ENCODE measurements at regions not wholly inside any gene's neighbourhood (a gene's known extent, or its start where the extent isn't known, plus 50 kb on each side); places are given as distances from the start of the nearest gene placed in this dataset.

GRCh38 chr12:114789821-114790220, 105.8 kb upstream of the TBX3 start:
- Mint-ChIP-seq H3K9me3 (peaks cover 0 to 4% (median 2%) of the 10 kb centered on the region in 5 donors), H3K27me3 (no peaks in the 10 kb centered on the region), H3K4me3 (no peak overlapping the region), H3K4me1 (no peaks in the 10 kb centered on the region), H3K27ac (no peak overlapping the region), H3K36me3 (no peaks in the 10 kb centered on the region)
- no peaks in the 10 kb centered on the region for H3K4me1 ChIP-seq (ENCODE audit: insufficient read depth, low read length)
- DNase-seq, result no peak
- no peak overlapping the region for H3K4me3 ChIP-seq (ENCODE audit: low read length)
- CTCF ChIA-PET, result no interaction called here
- H3K27me3 ChIP-seq (ENCODE audit: insufficient read depth, low read length, poor library complexity, severe bottlenecking), result no peaks in the 10 kb centered on the region
- POLR2A ChIA-PET, result no interaction called here
- H3K36me3 ChIP-seq (ENCODE audit: insufficient read depth, low read length), result no peaks in the 10 kb centered on the region
- no peaks in the 10 kb centered on the region for H3K9me3 ChIP-seq (ENCODE audit: low read length)
- H3K27ac ChIP-seq (ENCODE audit: low read depth, low read length), result no peak overlapping the region

DNA sequence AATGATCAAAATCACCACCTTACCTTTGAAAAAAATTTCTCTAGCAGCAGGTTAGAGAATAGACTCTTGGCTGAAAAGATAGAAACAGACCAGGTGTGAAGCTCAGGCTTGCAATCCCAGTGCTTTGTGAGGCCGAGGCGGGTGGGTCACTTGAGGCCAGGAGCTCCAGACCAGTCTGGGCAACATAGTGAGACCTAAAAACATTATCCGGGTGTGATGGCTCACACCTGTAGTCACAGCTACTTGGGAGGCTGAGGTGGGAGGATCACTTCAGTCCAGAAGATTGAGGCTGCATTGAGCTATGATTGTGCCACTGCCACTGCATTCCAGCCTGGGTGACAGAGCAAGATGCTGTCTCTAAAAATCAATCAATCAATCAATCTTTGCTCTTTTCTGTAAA, 105.3 kb upstream of the TBX3 start:
- ChIA-PET CTCF (no interaction called here), POLR2A (no interaction called here)
- Mint-ChIP-seq H3K36me3 (no peaks in the 10 kb centered on the region), H3K27ac (no peak overlapping the region), H3K27me3 (no peaks in the 10 kb centered on the region), H3K9me3 (peaks cover 0 to 7% (median 2%) of the 10 kb centered on the region in 5 donors), H3K4me3 (no peak overlapping the region), H3K4me1 (no peaks in the 10 kb centered on the region)
- no peak for DNase-seq
- Histone ChIP-seq H3K9me3 (ENCODE audit: low read length) (no peaks in the 10 kb centered on the region), H3K4me1 (ENCODE audit: insufficient read depth, low read length) (no peaks in the 10 kb centered on the region), H3K27me3 (ENCODE audit: insufficient read depth, low read length, poor library complexity, severe bottlenecking) (no peaks in the 10 kb centered on the region), H3K36me3 (ENCODE audit: insufficient read depth, low read length) (no peaks in the 10 kb centered on the region), H3K4me3 (ENCODE audit: low read length) (no peak overlapping the region), H3K27ac (ENCODE audit: low read depth, low read length) (no peak overlapping the region)

DNA sequence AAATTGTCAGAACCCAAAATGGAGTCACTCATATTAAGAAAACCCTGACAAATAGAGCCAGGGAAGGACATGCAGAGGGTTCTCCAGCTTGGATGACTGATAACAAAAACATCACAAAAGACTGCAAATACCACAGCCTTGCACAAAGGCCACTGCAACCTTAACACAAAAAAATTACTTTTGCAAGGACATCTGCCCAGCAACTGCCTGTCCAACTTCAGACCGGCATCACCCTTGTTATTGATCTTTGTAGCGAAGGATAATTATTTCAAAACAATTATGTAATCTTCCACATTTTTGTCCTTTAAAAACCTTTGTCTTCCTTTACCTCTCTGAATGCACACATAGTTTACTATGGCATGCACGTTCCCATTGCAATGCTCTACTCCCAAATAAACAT, 100.6 kb upstream of the TBX3 start:
- no peaks in the 10 kb centered on the region for H3K27me3 ChIP-seq (ENCODE audit: insufficient read depth, low read length, poor library complexity, severe bottlenecking)
- H3K27me3 Mint-ChIP-seq, result no peaks in the 10 kb centered on the region
- no peaks in the 10 kb centered on the region for H3K9me3 ChIP-seq (ENCODE audit: low read length)
- H3K36me3 ChIP-seq (ENCODE audit: insufficient read depth, low read length), result no peaks in the 10 kb centered on the region
- H3K9me3 Mint-ChIP-seq, result peaks cover 0 to 7% (median 3%) of the 10 kb centered on the region in 5 donors
- POLR2A ChIA-PET, result no interaction called here
- no peaks in the 10 kb centered on the region for H3K4me1 Mint-ChIP-seq
- H3K36me3 Mint-ChIP-seq, result no peaks in the 10 kb centered on the region
- H3K4me1 ChIP-seq (ENCODE audit: insufficient read depth, low read length), result no peaks in the 10 kb centered on the region
- no peak overlapping the region for H3K27ac ChIP-seq (ENCODE audit: low read depth, low read length)
- CTCF ChIA-PET, result no interaction called here
- H3K4me3 Mint-ChIP-seq, result no peak overlapping the region
- no peak overlapping the region for H3K4me3 ChIP-seq (ENCODE audit: low read length)
- no peak for DNase-seq
- no peak overlapping the region for H3K27ac Mint-ChIP-seq

DNA sequence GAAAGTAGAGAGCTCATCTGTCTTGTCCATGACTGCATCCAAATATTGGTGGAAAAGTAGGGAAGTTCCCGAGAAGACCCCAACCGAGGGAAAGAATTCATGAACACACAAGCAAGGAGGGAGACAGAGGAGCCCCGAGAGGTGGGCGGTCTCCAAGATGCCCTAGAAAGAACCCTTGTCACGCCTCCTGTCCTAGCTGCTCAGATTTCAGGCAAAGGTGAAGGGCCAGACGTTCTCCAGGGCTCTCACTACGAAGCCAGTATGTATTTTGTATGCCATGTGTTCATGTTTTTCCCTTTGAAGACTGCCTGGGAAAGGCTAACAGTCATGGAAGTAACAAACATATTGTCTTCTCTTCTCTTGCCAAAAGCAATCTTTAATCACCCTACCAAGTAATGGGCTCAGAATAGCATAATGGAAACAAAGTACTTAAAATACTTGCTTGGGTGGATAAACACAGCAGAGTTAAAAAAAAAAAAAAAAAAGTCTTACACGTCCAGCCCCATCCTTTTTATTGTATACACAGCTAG, 99.2 kb upstream of the TBX3 start:
- Histone ChIP-seq H3K36me3 (ENCODE audit: insufficient read depth, low read length) (no peaks in the 10 kb centered on the region), H3K27me3 (ENCODE audit: insufficient read depth, low read length, poor library complexity, severe bottlenecking) (no peaks in the 10 kb centered on the region), H3K4me3 (ENCODE audit: low read length) (no peak overlapping the region), H3K4me1 (ENCODE audit: insufficient read depth, low read length) (no peaks in the 10 kb centered on the region), H3K9me3 (ENCODE audit: low read length) (no peaks in the 10 kb centered on the region), H3K27ac (ENCODE audit: low read depth, low read length) (no peak overlapping the region)
- Mint-ChIP-seq H3K27ac (no peak overlapping the region), H3K4me1 (no peaks in the 10 kb centered on the region), H3K36me3 (no peaks in the 10 kb centered on the region), H3K4me3 (no peak overlapping the region), H3K27me3 (no peaks in the 10 kb centered on the region), H3K9me3 (peaks cover 0 to 7% (median 3%) of the 10 kb centered on the region in 5 donors)
- ChIA-PET POLR2A (interaction anchor here (0.7 kb wide), 1 partner anchor 63 kb away, joined by 8 read pairs; no protein-coding TSS in a partner anchor), CTCF (no interaction called here)
- DNase-seq, result no peak

DNA sequence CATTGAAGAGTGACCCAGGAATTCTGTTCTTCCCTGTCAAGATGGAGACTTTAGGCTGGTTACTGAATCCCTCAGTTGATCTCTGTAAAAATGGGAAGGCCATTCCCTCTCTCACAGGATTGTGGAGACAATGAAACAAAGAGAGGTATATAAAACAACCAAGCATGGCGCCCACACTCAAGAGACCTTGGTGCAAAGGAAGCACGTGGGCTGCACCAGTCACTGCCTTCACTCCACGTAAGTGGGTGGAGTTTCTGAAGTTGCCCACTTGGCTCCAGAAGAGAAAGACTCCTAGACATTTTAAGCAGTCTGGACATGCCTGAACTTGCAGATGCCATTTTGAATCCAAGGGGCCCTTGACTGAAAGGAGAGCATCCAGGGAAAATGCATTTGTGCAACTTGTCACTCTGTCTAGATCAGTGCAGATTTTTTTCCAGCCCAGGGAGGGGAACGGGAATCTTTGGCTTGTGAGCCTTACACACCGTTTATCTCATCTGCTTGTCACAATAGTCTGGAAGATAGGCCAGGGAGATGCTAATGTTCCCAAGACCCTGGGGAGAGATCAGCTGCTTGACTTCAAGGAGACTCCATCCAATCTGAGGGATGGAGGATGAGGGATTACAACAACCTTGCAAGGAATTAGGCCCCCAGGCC, 96.9 kb upstream of the TBX3 start:
- ChIA-PET CTCF (no interaction called here), POLR2A (no interaction called here)
- no peaks in the 10 kb centered on the region for H3K9me3 ChIP-seq (ENCODE audit: low read length)
- peaks cover 2 to 13% (median 3%) of the 10 kb centered on the region in 5 donors for H3K9me3 Mint-ChIP-seq
- H3K27ac ChIP-seq (ENCODE audit: low read depth, low read length), result no peak overlapping the region
- no peaks in the 10 kb centered on the region for H3K27me3 Mint-ChIP-seq
- no peak overlapping the region for H3K27ac Mint-ChIP-seq
- H3K4me1 ChIP-seq (ENCODE audit: insufficient read depth, low read length), result no peaks in the 10 kb centered on the region
- H3K36me3 ChIP-seq (ENCODE audit: insufficient read depth, low read length), result no peaks in the 10 kb centered on the region
- DNase-seq, result no peak
- H3K27me3 ChIP-seq (ENCODE audit: insufficient read depth, low read length, poor library complexity, severe bottlenecking), result no peaks in the 10 kb centered on the region
- H3K4me3 ChIP-seq (ENCODE audit: low read length), result no peak overlapping the region
- no peaks in the 10 kb centered on the region for H3K36me3 Mint-ChIP-seq
- no peak overlapping the region for H3K4me3 Mint-ChIP-seq
- no peaks in the 10 kb centered on the region for H3K4me1 Mint-ChIP-seq

DNA sequence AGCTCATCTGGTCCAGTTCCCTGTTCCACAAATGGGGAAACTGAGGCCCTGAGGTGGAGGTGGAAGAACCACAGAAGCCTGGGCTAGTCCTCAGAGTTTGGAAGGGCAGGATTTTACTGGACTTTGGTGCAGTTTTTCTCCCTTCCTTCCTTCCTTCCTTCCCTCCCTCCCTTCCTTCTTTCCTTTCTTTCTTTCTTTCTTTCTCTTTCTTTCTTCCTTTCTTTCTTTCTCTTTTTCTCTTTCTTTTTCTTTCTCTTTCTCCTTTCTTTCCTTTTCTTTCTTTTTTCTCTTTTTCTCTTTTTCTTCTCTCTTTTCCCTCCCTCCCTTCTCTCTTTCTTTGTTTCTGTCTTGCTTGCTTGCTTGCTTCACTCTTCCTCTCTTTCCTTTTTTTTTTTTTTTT, 95.7 kb upstream of the TBX3 start:
- peaks cover 0 to 19% (median 6%) of the 10 kb centered on the region in 5 donors for H3K9me3 Mint-ChIP-seq
- Histone ChIP-seq H3K4me3 (ENCODE audit: low read length) (no peak overlapping the region), H3K27me3 (ENCODE audit: insufficient read depth, low read length, poor library complexity, severe bottlenecking) (no peaks in the 10 kb centered on the region), H3K36me3 (ENCODE audit: insufficient read depth, low read length) (no peaks in the 10 kb centered on the region), H3K4me1 (ENCODE audit: insufficient read depth, low read length) (no peaks in the 10 kb centered on the region), H3K9me3 (ENCODE audit: low read length) (no peaks in the 10 kb centered on the region), H3K27ac (ENCODE audit: low read depth, low read length) (no peak overlapping the region)
- no peaks in the 10 kb centered on the region for H3K4me1 Mint-ChIP-seq
- DNase-seq, result no peak
- no peak overlapping the region for H3K4me3 Mint-ChIP-seq
- POLR2A ChIA-PET, result no interaction called here
- H3K27ac Mint-ChIP-seq, result no peak overlapping the region
- no peaks in the 10 kb centered on the region for H3K27me3 Mint-ChIP-seq
- no peaks in the 10 kb centered on the region for H3K36me3 Mint-ChIP-seq
- CTCF ChIA-PET, result no interaction called here

GRCh38 chr12:114779186-114779585, 95.2 kb upstream of the TBX3 start:
- no peaks in the 10 kb centered on the region for H3K4me1 Mint-ChIP-seq
- no peaks in the 10 kb centered on the region for H3K27me3 ChIP-seq (ENCODE audit: insufficient read depth, low read length, poor library complexity, severe bottlenecking)
- H3K27me3 Mint-ChIP-seq, result no peaks in the 10 kb centered on the region
- no peak overlapping the region for H3K4me3 ChIP-seq (ENCODE audit: low read length)
- H3K27ac Mint-ChIP-seq, result no peak overlapping the region
- no peaks in the 10 kb centered on the region for H3K36me3 ChIP-seq (ENCODE audit: insufficient read depth, low read length)
- ChIA-PET POLR2A (no interaction called here), CTCF (no interaction called here)
- no peak for DNase-seq
- peaks cover 0 to 20% (median 6%) of the 10 kb centered on the region in 5 donors for H3K9me3 Mint-ChIP-seq
- H3K4me1 ChIP-seq (ENCODE audit: insufficient read depth, low read length), result no peaks in the 10 kb centered on the region
- H3K27ac ChIP-seq (ENCODE audit: low read depth, low read length), result no peak overlapping the region
- H3K4me3 Mint-ChIP-seq, result no peak overlapping the region
- no peaks in the 10 kb centered on the region for H3K9me3 ChIP-seq (ENCODE audit: low read length)
- no peaks in the 10 kb centered on the region for H3K36me3 Mint-ChIP-seq

DNA sequence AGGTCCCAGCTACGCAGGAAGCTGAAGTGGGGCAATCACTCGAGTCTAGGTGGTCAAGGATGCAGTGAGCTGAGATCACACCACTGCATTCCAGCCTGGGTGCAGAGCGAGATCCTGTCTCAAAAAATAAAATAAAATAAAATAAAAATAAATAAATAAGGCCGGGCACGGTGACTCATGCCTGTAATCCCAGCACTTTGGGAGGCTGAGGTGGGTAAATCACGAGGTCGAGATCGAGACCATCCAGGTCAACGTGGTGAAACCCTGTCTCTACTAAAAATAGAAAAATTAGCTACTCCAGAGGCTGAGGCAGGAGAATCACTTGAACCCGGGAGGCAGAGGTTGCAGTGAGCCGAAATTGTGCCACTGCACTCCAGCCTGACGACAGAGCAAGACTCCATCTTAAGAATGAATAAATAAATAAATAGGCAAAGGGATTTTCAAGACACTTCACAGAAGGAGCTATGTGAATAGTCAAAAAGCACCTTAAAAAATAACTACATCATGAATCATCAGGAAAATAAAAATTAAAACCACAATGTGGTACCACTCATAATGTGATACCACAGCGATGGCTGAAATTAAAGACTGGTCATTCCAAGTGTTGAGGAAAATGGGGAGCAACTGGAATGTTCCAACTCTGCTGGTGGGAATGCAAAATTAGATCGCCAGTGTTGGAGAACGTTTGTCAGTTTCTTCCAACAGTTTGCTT, 92.9 kb upstream of the TBX3 start:
- H3K4me1 ChIP-seq (ENCODE audit: insufficient read depth, low read length), result no peaks in the 10 kb centered on the region
- no peak overlapping the region for H3K4me3 Mint-ChIP-seq
- no peaks in the 10 kb centered on the region for H3K27me3 ChIP-seq (ENCODE audit: insufficient read depth, low read length, poor library complexity, severe bottlenecking)
- H3K27ac ChIP-seq (ENCODE audit: low read depth, low read length), result no peak overlapping the region
- DNase-seq, result no peak
- no peaks in the 10 kb centered on the region for H3K36me3 ChIP-seq (ENCODE audit: insufficient read depth, low read length)
- ChIA-PET CTCF (no interaction called here), POLR2A (no interaction called here)
- no peaks in the 10 kb centered on the region for H3K4me1 Mint-ChIP-seq
- H3K4me3 ChIP-seq (ENCODE audit: low read length), result no peak overlapping the region
- peaks cover 0 to 14% (median 6%) of the 10 kb centered on the region in 5 donors for H3K9me3 Mint-ChIP-seq
- no peak overlapping the region for H3K27ac Mint-ChIP-seq
- H3K9me3 ChIP-seq (ENCODE audit: low read length), result no peaks in the 10 kb centered on the region
- H3K36me3 Mint-ChIP-seq, result no peaks in the 10 kb centered on the region
- H3K27me3 Mint-ChIP-seq, result peaks cover 0 to 1% of the 10 kb centered on the region in 2 donors

Data from CD8-positive, alpha-beta memory T cell (primary cell).